Sigmoid colon (tissue), 4 donors: ENCODE measurements at regions not wholly inside any gene's neighbourhood (a gene's known extent, or its start where the extent isn't known, plus 50 kb on each side); places are given as distances from the start of the nearest gene placed in this dataset.

Source experiments
- CTCF ChIP-seq, 4 experiments: fragments of 450-650 bp in 3 of 4; fragments of 200-600 bp in 1 of 4; IDR thresholded peaks; one replicate each; pipeline ENCODE4 v1.5.1; 2016 to 2019; ENCODE audit warnings: antibody characterized with exemption in 4 of 4, mild to moderate bottlenecking in 3 of 4, moderate library complexity in 2 of 4
- EP300 ChIP-seq, 4 donors: sonication (generic); formaldehyde crosslinking; IDR thresholded peaks; one replicate each; pipeline ENCODE4 v1.6.1; 2017; ENCODE audit warnings: antibody characterized with exemption in 4 of 4
- POLR2A ChIP-seq, 2 donors: fragments of 450-650 bp; IDR thresholded peaks; one replicate each; pipeline ENCODE4 v1.6.1; 2016; ENCODE audit warnings: antibody characterized with exemption in 2 of 2, mild to moderate bottlenecking in 2 of 2, moderate library complexity in 2 of 2

- TF ChIP-seq CTCF (IDR thresholded peaks at IDR 0.05) (no peak), POLR2A (IDR thresholded peaks at IDR 0.05) (no peak), EP300 (IDR thresholded peaks at IDR 0.05) (no peak)
Measured at GRCh38 chr17:53093391-53093790, 729.3 kb upstream of the KIF2B start.
